GM18861 (cell line): ENCODE measurements at regions not wholly inside any gene's neighbourhood (a gene's known extent, or its start where the extent isn't known, plus 50 kb on each side); places are given as distances from the start of the nearest gene placed in this dataset.

Source experiments
- ATAC-seq: cut with Tn5 transposase; IDR thresholded peaks from one replicate; pipeline ENCODE4 v1.9.1; 2021; ENCODE audit not compliant: unreplicated experiment

- ATAC-seq, result no peak
These were observed 1393.3 kb downstream of the MAT2B start for GRCh38 chr5:164898705-164899104.

- no peak for ATAC-seq
These were observed 1404.3 kb downstream of the MAT2B start for GRCh38 chr5:164909673-164910072.

GRCh38 chr5:164921722-164922121, 1416.3 kb downstream of the MAT2B start:
- no peak for ATAC-seq

GRCh38 chr5:164934039-164934438, 1428.6 kb downstream of the MAT2B start:
- no peak for ATAC-seq

- no peak for ATAC-seq
These were observed 1429.1 kb downstream of the MAT2B start for GRCh38 chr5:164934561-164934960.

GRCh38 chr5:164941132-164941531, 1435.7 kb downstream of the MAT2B start:
- ATAC-seq, result no peak

- no peak for ATAC-seq
These were observed 1445.5 kb downstream of the MAT2B start for GRCh38 chr5:164950927-164951326.

- no peak for ATAC-seq
These were observed 1446.2 kb downstream of the MAT2B start for GRCh38 chr5:164951570-164951969.

GRCh38 chr5:164958688-164959087, 1453.3 kb downstream of the MAT2B start:
- no peak for ATAC-seq

- ATAC-seq, result no peak
These were observed 1454.3 kb downstream of the MAT2B start for GRCh38 chr5:164959761-164960160.

GRCh38 chr5:164962329-164962961, 1457.0 kb downstream of the MAT2B start:
- ATAC-seq, result no peak

GRCh38 chr5:164966611-164967010, 1461.2 kb downstream of the MAT2B start:
- ATAC-seq, result no peak

GRCh38 chr5:164967354-164967753, 1461.9 kb downstream of the MAT2B start:
- no peak for ATAC-seq

GRCh38 chr5:164972973-164973372, 1467.6 kb downstream of the MAT2B start:
- ATAC-seq, result no peak

GRCh38 chr5:164975986-164976385, 1470.6 kb downstream of the MAT2B start:
- no peak for ATAC-seq

GRCh38 chr5:164980480-164980879, 1475.1 kb downstream of the MAT2B start:
- no peak for ATAC-seq

GRCh38 chr5:164998142-164998541, 1492.7 kb downstream of the MAT2B start:
- no peak for ATAC-seq

- ATAC-seq, result no peak
These were observed 1493.2 kb downstream of the MAT2B start for GRCh38 chr5:164998590-164998989.

GRCh38 chr5:165000479-165001190, 1495.2 kb downstream of the MAT2B start:
- no peak for ATAC-seq

- ATAC-seq, result no peak
These were observed 1497.9 kb downstream of the MAT2B start for GRCh38 chr5:165003283-165003682.

- no peak for ATAC-seq
These were observed 1498.8 kb downstream of the MAT2B start for GRCh38 chr5:165004175-165004574.

GRCh38 chr5:165014439-165014838, 1509.0 kb downstream of the MAT2B start:
- no peak for ATAC-seq

GRCh38 chr5:165015126-165015525, 1509.7 kb downstream of the MAT2B start:
- ATAC-seq, result no peak
